IMR-90 (cell line): ENCODE measurements at regions not wholly inside any gene's neighbourhood (a gene's known extent, or its start where the extent isn't known, plus 50 kb on each side); places are given as distances from the start of the nearest gene placed in this dataset.

Experiments used
- ATAC-seq: fragments of 200-7000 bp; cut with Tn5 transposase; 2 replicates; pipeline ENCODE4 v1.9.1; 2020; ENCODE audit warnings: low read depth, mild to moderate bottlenecking, moderate library complexity
- BruUV-seq: library from RNA; stranded (reverse); fragments of 400-500 nt; replicated peaks from 2 replicates; lab custom pipeline; 2021; lab: Mats Ljungman, UMichigan
- CTCF ChIA-PET: fragments of 300-600 bp; formaldehyde crosslinking; extraction: SDS; loops from one replicate; lab custom pipeline; 2021; ENCODE audit warnings: antibody characterized with exemption; lab: Yijun Ruan, JAX
- POLR2A ChIA-PET: fragments of 300-600 bp; sonication (Branson Sonifier 250); formaldehyde crosslinking; loops from one replicate; lab custom pipeline; 2022; ENCODE audit warnings: antibody characterized with exemption; ENCODE audit not compliant: unreplicated experiment; lab: Charles Lee
- DNase-seq: peaks from one replicate; pipeline ENCODE4 v3.0.0; 2013
- H2AFZ ChIP-seq: replicated peaks from 2 replicates; pipeline ENCODE3; 2013; ENCODE audit warnings: low read length, mild to moderate bottlenecking; ENCODE audit not compliant: poor library complexity
- H2AK5ac ChIP-seq: 2 replicates; pipeline ENCODE4 v1.6.1; 2013; ENCODE audit warnings: low read depth, low read length, inconsistent platforms
- H2AK9ac ChIP-seq: replicated peaks from 2 replicates; pipeline ENCODE3; 2013; ENCODE audit warnings: mild to moderate bottlenecking, low read depth, low read length, moderate library complexity; ENCODE audit not compliant: poor library complexity
- H2BK120ac ChIP-seq: 2 replicates; pipeline ENCODE4 v1.6.1; 2013; ENCODE audit warnings: low read depth, low read length, inconsistent platforms
- H2BK15ac ChIP-seq: 3 replicates; pipeline ENCODE4 v1.6.1; 2013; ENCODE audit warnings: low read depth, low read length, inconsistent platforms
- H2BK20ac ChIP-seq: 2 replicates; pipeline ENCODE4 v1.6.1; 2013; ENCODE audit warnings: low read depth, mild to moderate bottlenecking, inconsistent platforms, low read length, moderate library complexity
- H2BK5ac ChIP-seq: 2 replicates; pipeline ENCODE4 v1.6.1; 2013; ENCODE audit warnings: mild to moderate bottlenecking, low read depth, low read length, inconsistent platforms; ENCODE audit not compliant: poor library complexity, severe bottlenecking
- H3K14ac ChIP-seq: replicated peaks from 2 replicates; pipeline ENCODE4 v1.6.1; 2013; ENCODE audit warnings: low read depth, low read length, inconsistent platforms
- H3K18ac ChIP-seq: 2 replicates; pipeline ENCODE4 v1.6.1; 2013; ENCODE audit warnings: low read depth, low read length, control low read depth
- H3K23ac ChIP-seq: 2 replicates; pipeline ENCODE4 v1.6.1; 2013; ENCODE audit warnings: low read depth, low read length, inconsistent platforms
- H3K27ac ChIP-seq: 2 replicates; pipeline ENCODE4 v1.5.1; 2013; ENCODE audit warnings: mild to moderate bottlenecking, control low read depth, low read length; ENCODE audit not compliant: insufficient read depth
- H3K27me3 ChIP-seq: 2 replicates; pipeline ENCODE4 v1.6.1; 2013; ENCODE audit warnings: low read length; ENCODE audit not compliant: control insufficient read depth, insufficient read depth
- H3K36me3 ChIP-seq: 2 replicates; pipeline ENCODE4 v1.6.1; 2013; ENCODE audit warnings: low read length, mixed read lengths; ENCODE audit not compliant: control insufficient read depth, insufficient read depth
- H3K4ac ChIP-seq: 2 replicates; pipeline ENCODE4 v1.6.1; 2013; ENCODE audit warnings: low read depth, low read length, inconsistent platforms
- H3K4me1 ChIP-seq: 2 replicates; pipeline ENCODE4 v1.6.1; 2013; ENCODE audit warnings: low read length, mixed read lengths; ENCODE audit not compliant: control insufficient read depth, insufficient read depth
- H3K4me2 ChIP-seq: 2 replicates; pipeline ENCODE4 v1.6.1; 2013; ENCODE audit warnings: low read depth, mild to moderate bottlenecking, control low read depth, low read length, moderate library complexity
- H3K4me3 ChIP-seq: 2 replicates; pipeline ENCODE4 v1.5.1; 2013; ENCODE audit warnings: low read depth, mild to moderate bottlenecking, control low read depth, low read length, moderate library complexity; ENCODE audit not compliant: insufficient read depth
- H3K56ac ChIP-seq: 2 replicates; pipeline ENCODE4 v1.6.1; 2013; ENCODE audit warnings: low read length, inconsistent platforms; ENCODE audit not compliant: insufficient read depth; ENCODE audit errors: extremely low read depth
- H3K79me1 ChIP-seq, 2 experiments: 2 replicates each; pipeline ENCODE4 v1.6.1; 2013; ENCODE audit warnings: low read length in 2 of 2, inconsistent platforms in 1 of 2, low read depth in 1 of 2
- H3K9ac ChIP-seq: 2 replicates; pipeline ENCODE4 v1.6.1; 2013; ENCODE audit warnings: low read depth, low read length, control low read depth
- H3K9me1 ChIP-seq: 2 replicates; pipeline ENCODE4 v1.6.1; 2013; ENCODE audit warnings: low read length, inconsistent platforms; ENCODE audit not compliant: insufficient read depth
- H3K9me3 ChIP-seq: 2 replicates; pipeline ENCODE4 v1.6.1; 2013; ENCODE audit warnings: low read length; ENCODE audit not compliant: control insufficient read depth, insufficient read depth
- H4K20me1 ChIP-seq: 2 replicates; pipeline ENCODE4 v1.6.1; 2013; ENCODE audit warnings: low read length, inconsistent platforms; ENCODE audit not compliant: insufficient read depth
- H4K5ac ChIP-seq: 2 replicates; pipeline ENCODE4 v1.6.1; 2013; ENCODE audit warnings: mild to moderate bottlenecking, low read depth, low read length, control low read depth
- H4K8ac ChIP-seq, 2 experiments: 2 replicates each; pipeline ENCODE4 v1.6.1; 2013; ENCODE audit warnings: low read depth in 2 of 2, low read length in 2 of 2, control low read depth in 1 of 2, inconsistent platforms in 1 of 2
- H4K91ac ChIP-seq: 2 replicates; pipeline ENCODE4 v1.6.1; 2013; ENCODE audit warnings: low read depth, low read length, inconsistent platforms; ENCODE audit not compliant: insufficient read depth
- BHLHE40 ChIP-seq: fragments of 150-350 bp; IDR thresholded peaks from 2 replicates; pipeline ENCODE4 v1.6.1; 2016; ENCODE audit warnings: mild to moderate bottlenecking, low read depth, low read length
- CEBPB ChIP-seq: IDR thresholded peaks from 2 replicates; pipeline ENCODE4 v1.6.1; 2012; ENCODE audit warnings: low read depth, low read length, improper control_type of control experiment
- CHD1 ChIP-seq: IDR thresholded peaks from 2 replicates; pipeline ENCODE4 v1.6.1; 2012; ENCODE audit warnings: low read depth, low read length, improper control_type of control experiment
- MAFK ChIP-seq: IDR thresholded peaks from 2 replicates; pipeline ENCODE4 v1.6.1; 2012; ENCODE audit warnings: low read depth, low read length, improper control_type of control experiment
- MAZ ChIP-seq: IDR thresholded peaks from 2 replicates; pipeline ENCODE4 v1.6.1; 2012; ENCODE audit warnings: low read depth, mild to moderate bottlenecking, low read length, improper control_type of control experiment, moderate library complexity, borderline replicate concordance
- NFE2L2 ChIP-seq: fragments of 150-350 bp; IDR thresholded peaks from 2 replicates; pipeline ENCODE4 v1.6.1; 2016; ENCODE audit warnings: low read depth, mild to moderate bottlenecking, low read length
- POLR2A ChIP-seq: IDR thresholded peaks from 2 replicates; pipeline ENCODE4 v1.6.1; 2012; ENCODE audit warnings: mild to moderate bottlenecking, low read depth, low read length
- RAD21 ChIP-seq: IDR thresholded peaks from 2 replicates; pipeline ENCODE4 v1.6.1; 2012; ENCODE audit warnings: low read length, improper control_type of control experiment
- RFX5 ChIP-seq: IDR thresholded peaks from 2 replicates; pipeline ENCODE4 v1.8.0; 2012; ENCODE audit warnings: low read depth, mild to moderate bottlenecking, low read length, moderate library complexity
- WGBS, 2 experiments: methylation state at CpG; one replicate each; pipeline versions ENCODE4 v1.1.5 to v1.1.7; 2013; ENCODE audit warnings: missing lambda C conversion rate in 2 of 2; ENCODE audit not compliant: insufficient read length in 1 of 2; ENCODE audit errors: extremely low coverage in 2 of 2; 5-methylcytosine and 5-hydroxymethylcytosine counted together
- dilution Hi-C: fragments of 300-500 bp; cut with HindIII; formaldehyde crosslinking; loops from one replicate; pipeline ENCODE4 v1.14.3; 2018; ENCODE audit warnings: low sequenced_read_pairs; ENCODE audit not compliant: unreplicated experiment
- in situ Hi-C: fragments of 300-500 bp; cut with MboI; formaldehyde crosslinking; loops from 3 replicates; pipeline ENCODE4 v1.14.3; 2019; ENCODE audit warnings: low sequenced_read_pairs, inconsistent platforms, mixed read lengths
- intact Hi-C: fragments of 100-400 bp; cut with micrococcal nuclease; formaldehyde crosslinking; loops from 2 replicates; pipeline ENCODE4 v1.10.0; 2022
- TF ChIP-seq, protein P1 (sequence below): fragments of 150-350 bp; IDR thresholded peaks from 2 replicates; pipeline ENCODE4 v1.6.1; 2017; ENCODE audit warnings: mild to moderate bottlenecking, antibody characterized with exemption, low read length, low read depth
- TF ChIP-seq, protein P2 (sequence below): conservative IDR thresholded peaks from 2 replicates; pipeline ENCODE4 v1.5.1; 2012; ENCODE audit warnings: mild to moderate bottlenecking, low read depth, low read length, improper control_type of control experiment

DNA sequence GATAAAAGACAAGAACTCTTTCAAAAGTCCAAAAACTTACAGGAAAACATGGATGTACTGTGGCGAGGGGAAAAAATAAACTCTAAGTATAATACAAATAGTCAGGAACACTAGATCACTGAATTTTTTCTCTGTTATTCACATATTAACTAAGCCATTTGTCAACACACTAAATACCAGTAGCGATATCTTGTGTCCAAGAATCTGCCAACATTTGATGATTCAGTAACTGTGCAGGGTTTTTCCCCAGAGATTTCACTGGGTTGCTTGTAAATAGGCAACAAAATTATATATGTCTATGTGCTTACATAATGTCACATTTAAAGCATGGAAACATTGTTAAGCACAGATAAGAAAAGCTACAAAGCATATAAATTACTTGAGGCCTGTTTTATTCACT, 205.9 kb downstream of the KIF21A start:
- Histone ChIP-seq H3K14ac (no peak overlapping the region), H4K5ac (no peak overlapping the region), H4K91ac (no peak overlapping the region), H3K23ac (no peak overlapping the region), H2BK5ac (no peak overlapping the region), H3K4me3 (no peak overlapping the region), H3K27me3 (no peaks in the 10 kb centered on the region), H2BK20ac (no peak overlapping the region), H3K9ac (no peak overlapping the region), H3K56ac (no peak overlapping the region), H3K27ac (no peak overlapping the region), H3K9me1 (no peaks in the 10 kb centered on the region), H3K4ac (no peak overlapping the region), H3K4me1 (no peaks in the 10 kb centered on the region), H2BK120ac (no peak overlapping the region), H2AK5ac (no peak overlapping the region), H2AK9ac (no peak overlapping the region), H4K8ac (no peak overlapping the region), H2BK15ac (no peak overlapping the region), H3K18ac (no peak overlapping the region), H4K20me1 (no peaks in the 10 kb centered on the region), H3K9me3 (peaks cover 5% of the 10 kb centered on the region; the same call in 1 of the 2 replicates), H3K79me1 (no peaks in the 10 kb centered on the region), H2AFZ (no peak overlapping the region), H3K4me2 (no peak overlapping the region), H3K36me3 (no peaks in the 10 kb centered on the region)
- no CpG with 5 or more reads among the region's 2 CpGs for WGBS, 2 experiments
- dilution Hi-C loops (no loop called here), intact Hi-C loops (no loop called here), in situ Hi-C loops (no loop called here)
- ATAC-seq (no peak), DNase-seq (no peak)
- TF ChIP-seq, protein P1, sequence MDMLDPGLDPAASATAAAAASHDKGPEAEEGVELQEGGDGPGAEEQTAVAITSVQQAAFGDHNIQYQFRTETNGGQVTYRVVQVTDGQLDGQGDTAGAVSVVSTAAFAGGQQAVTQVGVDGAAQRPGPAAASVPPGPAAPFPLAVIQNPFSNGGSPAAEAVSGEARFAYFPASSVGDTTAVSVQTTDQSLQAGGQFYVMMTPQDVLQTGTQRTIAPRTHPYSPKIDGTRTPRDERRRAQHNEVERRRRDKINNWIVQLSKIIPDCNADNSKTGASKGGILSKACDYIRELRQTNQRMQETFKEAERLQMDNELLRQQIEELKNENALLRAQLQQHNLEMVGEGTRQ: no peak
- TF ChIP-seq CHD1: no peak
- TF ChIP-seq RAD21: no peak
- TF ChIP-seq BHLHE40: no peak
- no peak for TF ChIP-seq MAZ
- TF ChIP-seq POLR2A: no peak
- no peak for TF ChIP-seq CEBPB
- no peak for TF ChIP-seq RFX5
- TF ChIP-seq, protein P2, sequence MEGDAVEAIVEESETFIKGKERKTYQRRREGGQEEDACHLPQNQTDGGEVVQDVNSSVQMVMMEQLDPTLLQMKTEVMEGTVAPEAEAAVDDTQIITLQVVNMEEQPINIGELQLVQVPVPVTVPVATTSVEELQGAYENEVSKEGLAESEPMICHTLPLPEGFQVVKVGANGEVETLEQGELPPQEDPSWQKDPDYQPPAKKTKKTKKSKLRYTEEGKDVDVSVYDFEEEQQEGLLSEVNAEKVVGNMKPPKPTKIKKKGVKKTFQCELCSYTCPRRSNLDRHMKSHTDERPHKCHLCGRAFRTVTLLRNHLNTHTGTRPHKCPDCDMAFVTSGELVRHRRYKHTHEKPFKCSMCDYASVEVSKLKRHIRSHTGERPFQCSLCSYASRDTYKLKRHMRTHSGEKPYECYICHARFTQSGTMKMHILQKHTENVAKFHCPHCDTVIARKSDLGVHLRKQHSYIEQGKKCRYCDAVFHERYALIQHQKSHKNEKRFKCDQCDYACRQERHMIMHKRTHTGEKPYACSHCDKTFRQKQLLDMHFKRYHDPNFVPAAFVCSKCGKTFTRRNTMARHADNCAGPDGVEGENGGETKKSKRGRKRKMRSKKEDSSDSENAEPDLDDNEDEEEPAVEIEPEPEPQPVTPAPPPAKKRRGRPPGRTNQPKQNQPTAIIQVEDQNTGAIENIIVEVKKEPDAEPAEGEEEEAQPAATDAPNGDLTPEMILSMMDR: no peak
- TF ChIP-seq NFE2L2: no peak
- no peak for TF ChIP-seq MAFK
- CTCF ChIA-PET: no interaction called here
- BruUV-seq: no TSS peak
- POLR2A ChIA-PET: no interaction called here
